WTC11 (cell line): ENCODE measurements at regions not wholly inside any gene's neighbourhood (a gene's known extent, or its start where the extent isn't known, plus 50 kb on each side); places are given as distances from the start of the nearest gene placed in this dataset.

ENCODE experiments used
- ATAC-seq: fragments of 200-7000 bp; cut with Tn5 transposase; 2 replicates; pipeline ENCODE4 v1.10.0; 2021; ENCODE audit warnings: mild to moderate bottlenecking, moderate library complexity
- CTCF ChIA-PET: fragments of 300-600 bp; sonication (Branson Sonifier 250); formaldehyde crosslinking; loops from one replicate; lab custom pipeline; 2021; ENCODE audit warnings: antibody characterized with exemption; lab: Charles Lee
- POLR2A ChIA-PET: fragments of 350-600 bp; sonication (Branson Sonifier 250); formaldehyde crosslinking; loops from one replicate; lab custom pipeline; 2021; ENCODE audit warnings: antibody characterized with exemption; lab: Charles Lee
- DNase-seq: peaks from one replicate; pipeline ENCODE4 v3.0.0; 2021; ENCODE audit warnings: low spot score
- H3K27ac Mint-ChIP-seq: 2 replicates; pipeline ENCODE4 v1.8.0; 2021; ENCODE audit warnings: mixed read lengths
- H3K27me3 Mint-ChIP-seq: 2 replicates; pipeline ENCODE4 v1.8.0; 2021; ENCODE audit warnings: low read depth, mild to moderate bottlenecking, moderate library complexity, mixed read lengths
- H3K36me3 Mint-ChIP-seq: 2 replicates; pipeline ENCODE4 v1.8.0; 2021; ENCODE audit warnings: mixed read lengths
- H3K4me1 Mint-ChIP-seq: 2 replicates; pipeline ENCODE4 v1.8.0; 2022; ENCODE audit warnings: mixed read lengths
- H3K4me3 Mint-ChIP-seq: 2 replicates; pipeline ENCODE4 v1.8.0; 2021; ENCODE audit warnings: mild to moderate bottlenecking, moderate library complexity, mixed read lengths
- H3K9me3 Mint-ChIP-seq: 2 replicates; pipeline ENCODE4 v1.8.0; 2021; ENCODE audit warnings: mixed read lengths
- CBFB ChIP-seq: sonication (generic); formaldehyde crosslinking; IDR thresholded peaks from 2 replicates; pipeline ENCODE4 v1.8.1; 2022; ENCODE audit warnings: mild to moderate bottlenecking, low read depth, missing genetic modification reagents
- ELF4 ChIP-seq: sonication (generic); formaldehyde crosslinking; IDR thresholded peaks from 2 replicates; pipeline ENCODE4 v1.8.1; 2022; ENCODE audit warnings: low read depth, mild to moderate bottlenecking, moderate library complexity, missing genetic modification reagents
- ETV6 ChIP-seq: sonication (generic); formaldehyde crosslinking; IDR thresholded peaks from 2 replicates; pipeline ENCODE4 v1.8.1; 2022; ENCODE audit warnings: mild to moderate bottlenecking, missing genetic modification reagents
- FOXJ3 ChIP-seq: sonication (generic); formaldehyde crosslinking; IDR thresholded peaks from 2 replicates; pipeline ENCODE4 v1.9.0; 2021; ENCODE audit warnings: missing genetic modification reagents, mild to moderate bottlenecking, borderline replicate concordance
- HMGA2 ChIP-seq: fragments of 250-450 bp; sonication (Bioruptor Pico); IDR thresholded peaks from 2 replicates; pipeline ENCODE4 v1.4.0; 2021; ENCODE audit warnings: mild to moderate bottlenecking, moderate library complexity
- JUN ChIP-seq: sonication (generic); formaldehyde crosslinking; IDR thresholded peaks from 2 replicates; pipeline ENCODE4 v1.8.0; 2023; ENCODE audit warnings: mild to moderate bottlenecking, missing genetic modification reagents
- MYBL2 ChIP-seq: sonication (generic); formaldehyde crosslinking; IDR thresholded peaks from 2 replicates; pipeline ENCODE4 v1.8.1; 2023; ENCODE audit warnings: mild to moderate bottlenecking, moderate library complexity, missing genetic modification reagents
- NFATC4 ChIP-seq: fragments of 250-450 bp; sonication (Bioruptor Pico); IDR thresholded peaks from 2 replicates; pipeline ENCODE4 v1.9.0; 2021; ENCODE audit warnings: mild to moderate bottlenecking
- NR3C1 ChIP-seq: sonication (generic); formaldehyde crosslinking; conservative IDR thresholded peaks from 2 replicates; pipeline ENCODE4 v1.8.1; 2023; ENCODE audit warnings: low read depth, mild to moderate bottlenecking, missing genetic modification reagents
- RORB ChIP-seq: fragments of 250-450 bp; sonication (Bioruptor Pico); IDR thresholded peaks from 2 replicates; pipeline ENCODE4 v1.9.0; 2021; ENCODE audit warnings: mild to moderate bottlenecking
- SP1 ChIP-seq: sonication (generic); formaldehyde crosslinking; conservative IDR thresholded peaks from 2 replicates; pipeline ENCODE4 v1.8.1; 2022; ENCODE audit warnings: missing genetic modification reagents
- TP53 ChIP-seq: sonication (generic); formaldehyde crosslinking; IDR thresholded peaks from 2 replicates; pipeline ENCODE4 v1.8.1; 2023; ENCODE audit warnings: mild to moderate bottlenecking, missing genetic modification reagents
- ZNF263 ChIP-seq: sonication (generic); formaldehyde crosslinking; IDR thresholded peaks from 2 replicates; pipeline ENCODE4 v1.8.1; 2022; ENCODE audit warnings: low read depth, mild to moderate bottlenecking, moderate library complexity, missing genetic modification reagents
- ZNF317 ChIP-seq: sonication (generic); formaldehyde crosslinking; IDR thresholded peaks from 2 replicates; pipeline ENCODE4 v1.8.1; 2023; ENCODE audit warnings: low read depth, mild to moderate bottlenecking, moderate library complexity, missing genetic modification reagents, borderline replicate concordance
- ZNF416 ChIP-seq: fragments of 250-450 bp; sonication (Bioruptor Pico); IDR thresholded peaks from 2 replicates; pipeline ENCODE4 v1.9.0; 2021; ENCODE audit warnings: mild to moderate bottlenecking, inconsistent platforms
- ZNF512 ChIP-seq: sonication (generic); formaldehyde crosslinking; IDR thresholded peaks from 2 replicates; pipeline ENCODE4 v1.8.1; 2022; ENCODE audit warnings: missing genetic modification reagents, borderline replicate concordance
- TF ChIP-seq, protein P1 (sequence below): sonication (generic); formaldehyde crosslinking; IDR thresholded peaks from 2 replicates; pipeline ENCODE4 v1.8.0; 2022; ENCODE audit warnings: mild to moderate bottlenecking, missing genetic modification reagents
- TF ChIP-seq, protein P2 (sequence below): sonication (generic); formaldehyde crosslinking; IDR thresholded peaks from 2 replicates; pipeline ENCODE4 v1.8.0; 2023; ENCODE audit warnings: mild to moderate bottlenecking, missing genetic modification reagents
- TF ChIP-seq, protein P3 (sequence below): sonication (generic); formaldehyde crosslinking; IDR thresholded peaks from 2 replicates; pipeline ENCODE4 v1.8.1; 2023; ENCODE audit warnings: mild to moderate bottlenecking, missing genetic modification reagents
- TF ChIP-seq, protein P4 (sequence below): sonication (generic); formaldehyde crosslinking; IDR thresholded peaks from 2 replicates; pipeline ENCODE4 v1.8.1; 2022; ENCODE audit warnings: low read depth, mild to moderate bottlenecking, moderate library complexity, missing genetic modification reagents, borderline replicate concordance
- TF ChIP-seq, protein P5 (sequence below): sonication (generic); formaldehyde crosslinking; IDR thresholded peaks from 2 replicates; pipeline ENCODE4 v1.8.0; 2022; ENCODE audit warnings: mild to moderate bottlenecking, missing genetic modification reagents
- TF ChIP-seq, protein P6 (sequence below): fragments of 250-450 bp; sonication (Bioruptor Pico); conservative IDR thresholded peaks from 2 replicates; pipeline ENCODE4 v1.9.0; 2021; ENCODE audit warnings: mild to moderate bottlenecking
- TF ChIP-seq, protein P7 (sequence below): sonication (generic); formaldehyde crosslinking; IDR thresholded peaks from 2 replicates; pipeline ENCODE4 v1.8.1; 2022; ENCODE audit warnings: mild to moderate bottlenecking, moderate library complexity, missing genetic modification reagents

- TF ChIP-seq ZNF263: no peak
- TF ChIP-seq, protein P1, sequence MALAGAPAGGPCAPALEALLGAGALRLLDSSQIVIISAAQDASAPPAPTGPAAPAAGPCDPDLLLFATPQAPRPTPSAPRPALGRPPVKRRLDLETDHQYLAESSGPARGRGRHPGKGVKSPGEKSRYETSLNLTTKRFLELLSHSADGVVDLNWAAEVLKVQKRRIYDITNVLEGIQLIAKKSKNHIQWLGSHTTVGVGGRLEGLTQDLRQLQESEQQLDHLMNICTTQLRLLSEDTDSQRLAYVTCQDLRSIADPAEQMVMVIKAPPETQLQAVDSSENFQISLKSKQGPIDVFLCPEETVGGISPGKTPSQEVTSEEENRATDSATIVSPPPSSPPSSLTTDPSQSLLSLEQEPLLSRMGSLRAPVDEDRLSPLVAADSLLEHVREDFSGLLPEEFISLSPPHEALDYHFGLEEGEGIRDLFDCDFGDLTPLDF (CRISPR knock-in tag): no peak
- TF ChIP-seq MYBL2: no peak
Measured at GRCh38 chr3:111480091-111480490, 61.9 kb upstream of the CD96 start (continued).

GRCh38 chr3:111481551-111481950 lies 60.4 kb upstream of the CD96 start:
- ChIA-PET POLR2A (no interaction called here), CTCF (no interaction called here)
- no peaks in the 10 kb centered on the region for H3K27me3 Mint-ChIP-seq
- no peak overlapping the region for H3K4me3 Mint-ChIP-seq
- H3K9me3 Mint-ChIP-seq: peaks cover 18% of the 10 kb centered on the region; the same call in 1 of the 2 replicates
- peaks cover under 1% of the 10 kb centered on the region for H3K36me3 Mint-ChIP-seq
- peaks cover 10% of the 10 kb centered on the region for H3K4me1 Mint-ChIP-seq
- H3K27ac Mint-ChIP-seq: no peak overlapping the region
- DNase-seq: no peak
- ATAC-seq: no peak
- TF ChIP-seq HMGA2 (CRISPR knock-in tag) (no peak), NR3C1 (no peak), SP1 (CRISPR knock-in tag) (no peak), NFATC4 (no peak), ZNF512 (no peak), CBFB (CRISPR knock-in tag) (no peak), JUN (CRISPR knock-in tag) (no peak), ETV6 (no peak), RORB (CRISPR knock-in tag) (no peak)
- TF ChIP-seq, protein P2, sequence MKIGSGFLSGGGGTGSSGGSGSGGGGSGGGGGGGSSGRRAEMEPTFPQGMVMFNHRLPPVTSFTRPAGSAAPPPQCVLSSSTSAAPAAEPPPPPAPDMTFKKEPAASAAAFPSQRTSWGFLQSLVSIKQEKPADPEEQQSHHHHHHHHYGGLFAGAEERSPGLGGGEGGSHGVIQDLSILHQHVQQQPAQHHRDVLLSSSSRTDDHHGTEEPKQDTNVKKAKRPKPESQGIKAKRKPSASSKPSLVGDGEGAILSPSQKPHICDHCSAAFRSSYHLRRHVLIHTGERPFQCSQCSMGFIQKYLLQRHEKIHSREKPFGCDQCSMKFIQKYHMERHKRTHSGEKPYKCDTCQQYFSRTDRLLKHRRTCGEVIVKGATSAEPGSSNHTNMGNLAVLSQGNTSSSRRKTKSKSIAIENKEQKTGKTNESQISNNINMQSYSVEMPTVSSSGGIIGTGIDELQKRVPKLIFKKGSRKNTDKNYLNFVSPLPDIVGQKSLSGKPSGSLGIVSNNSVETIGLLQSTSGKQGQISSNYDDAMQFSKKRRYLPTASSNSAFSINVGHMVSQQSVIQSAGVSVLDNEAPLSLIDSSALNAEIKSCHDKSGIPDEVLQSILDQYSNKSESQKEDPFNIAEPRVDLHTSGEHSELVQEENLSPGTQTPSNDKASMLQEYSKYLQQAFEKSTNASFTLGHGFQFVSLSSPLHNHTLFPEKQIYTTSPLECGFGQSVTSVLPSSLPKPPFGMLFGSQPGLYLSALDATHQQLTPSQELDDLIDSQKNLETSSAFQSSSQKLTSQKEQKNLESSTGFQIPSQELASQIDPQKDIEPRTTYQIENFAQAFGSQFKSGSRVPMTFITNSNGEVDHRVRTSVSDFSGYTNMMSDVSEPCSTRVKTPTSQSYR (CRISPR knock-in tag): no peak

- Mint-ChIP-seq H3K4me3 (no peak overlapping the region), H3K9me3 (peaks cover 21% of the 10 kb centered on the region), H3K4me1 (no peaks in the 10 kb centered on the region; the same call in 1 of the 2 replicates), H3K27me3 (no peaks in the 10 kb centered on the region), H3K27ac (no peak overlapping the region), H3K36me3 (peaks cover 4% of the 10 kb centered on the region)
- ATAC-seq (no peak), DNase-seq (no peak)
- ChIA-PET POLR2A (no interaction called here), CTCF (no interaction called here)
- TF ChIP-seq, protein P3, sequence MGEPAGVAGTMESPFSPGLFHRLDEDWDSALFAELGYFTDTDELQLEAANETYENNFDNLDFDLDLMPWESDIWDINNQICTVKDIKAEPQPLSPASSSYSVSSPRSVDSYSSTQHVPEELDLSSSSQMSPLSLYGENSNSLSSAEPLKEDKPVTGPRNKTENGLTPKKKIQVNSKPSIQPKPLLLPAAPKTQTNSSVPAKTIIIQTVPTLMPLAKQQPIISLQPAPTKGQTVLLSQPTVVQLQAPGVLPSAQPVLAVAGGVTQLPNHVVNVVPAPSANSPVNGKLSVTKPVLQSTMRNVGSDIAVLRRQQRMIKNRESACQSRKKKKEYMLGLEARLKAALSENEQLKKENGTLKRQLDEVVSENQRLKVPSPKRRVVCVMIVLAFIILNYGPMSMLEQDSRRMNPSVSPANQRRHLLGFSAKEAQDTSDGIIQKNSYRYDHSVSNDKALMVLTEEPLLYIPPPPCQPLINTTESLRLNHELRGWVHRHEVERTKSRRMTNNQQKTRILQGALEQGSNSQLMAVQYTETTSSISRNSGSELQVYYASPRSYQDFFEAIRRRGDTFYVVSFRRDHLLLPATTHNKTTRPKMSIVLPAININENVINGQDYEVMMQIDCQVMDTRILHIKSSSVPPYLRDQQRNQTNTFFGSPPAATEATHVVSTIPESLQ: no peak
- TF ChIP-seq ELF4 (CRISPR knock-in tag) (no peak), RORB (CRISPR knock-in tag) (no peak), TP53 (CRISPR knock-in tag) (no peak), ZNF416 (CRISPR knock-in tag) (no peak), NR3C1 (no peak), ZNF317 (CRISPR knock-in tag) (no peak), MYBL2 (no peak), FOXJ3 (no peak)
- TF ChIP-seq, protein P4, sequence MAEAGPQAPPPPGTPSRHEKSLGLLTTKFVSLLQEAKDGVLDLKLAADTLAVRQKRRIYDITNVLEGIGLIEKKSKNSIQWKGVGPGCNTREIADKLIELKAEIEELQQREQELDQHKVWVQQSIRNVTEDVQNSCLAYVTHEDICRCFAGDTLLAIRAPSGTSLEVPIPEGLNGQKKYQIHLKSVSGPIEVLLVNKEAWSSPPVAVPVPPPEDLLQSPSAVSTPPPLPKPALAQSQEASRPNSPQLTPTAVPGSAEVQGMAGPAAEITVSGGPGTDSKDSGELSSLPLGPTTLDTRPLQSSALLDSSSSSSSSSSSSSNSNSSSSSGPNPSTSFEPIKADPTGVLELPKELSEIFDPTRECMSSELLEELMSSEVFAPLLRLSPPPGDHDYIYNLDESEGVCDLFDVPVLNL (CRISPR knock-in tag): no peak
- TF ChIP-seq, protein P5, sequence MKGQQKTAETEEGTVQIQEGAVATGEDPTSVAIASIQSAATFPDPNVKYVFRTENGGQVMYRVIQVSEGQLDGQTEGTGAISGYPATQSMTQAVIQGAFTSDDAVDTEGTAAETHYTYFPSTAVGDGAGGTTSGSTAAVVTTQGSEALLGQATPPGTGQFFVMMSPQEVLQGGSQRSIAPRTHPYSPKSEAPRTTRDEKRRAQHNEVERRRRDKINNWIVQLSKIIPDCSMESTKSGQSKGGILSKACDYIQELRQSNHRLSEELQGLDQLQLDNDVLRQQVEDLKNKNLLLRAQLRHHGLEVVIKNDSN (CRISPR knock-in tag): no peak
- TF ChIP-seq, protein P6, sequence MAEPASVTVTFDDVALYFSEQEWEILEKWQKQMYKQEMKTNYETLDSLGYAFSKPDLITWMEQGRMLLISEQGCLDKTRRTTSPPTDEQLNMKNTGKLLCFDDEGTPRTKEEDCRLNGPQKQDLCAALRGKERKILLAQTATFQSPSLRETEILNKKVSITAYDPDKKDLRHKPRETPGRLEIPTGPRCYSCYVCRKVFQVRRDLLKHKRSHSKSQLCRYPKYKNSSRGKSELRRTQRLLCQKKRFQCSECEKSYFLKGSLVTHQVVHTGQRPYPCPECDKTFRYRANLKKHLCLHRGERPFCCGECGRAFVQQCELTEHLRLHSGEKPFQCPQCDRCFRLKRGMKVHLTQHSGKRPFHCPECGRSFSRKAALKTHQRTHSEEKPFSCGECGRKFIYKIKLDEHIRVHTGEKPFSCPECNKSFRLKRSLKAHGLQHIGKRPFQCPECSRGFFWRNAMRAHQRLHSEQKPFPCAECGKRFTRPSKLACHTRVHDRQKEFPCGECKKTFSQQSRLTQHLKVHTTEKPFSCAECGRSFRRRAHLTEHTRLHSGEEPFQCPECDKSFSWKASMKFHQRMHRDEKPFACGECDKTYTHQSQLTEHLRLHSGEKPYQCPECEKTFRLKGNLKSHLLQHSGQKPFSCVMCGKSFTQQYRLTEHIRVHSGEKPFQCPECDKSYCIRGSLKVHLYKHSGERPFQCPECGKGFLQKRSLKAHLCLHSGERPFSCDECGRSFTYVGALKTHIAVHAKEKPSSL (CRISPR knock-in tag): no peak
- TF ChIP-seq, protein P7, sequence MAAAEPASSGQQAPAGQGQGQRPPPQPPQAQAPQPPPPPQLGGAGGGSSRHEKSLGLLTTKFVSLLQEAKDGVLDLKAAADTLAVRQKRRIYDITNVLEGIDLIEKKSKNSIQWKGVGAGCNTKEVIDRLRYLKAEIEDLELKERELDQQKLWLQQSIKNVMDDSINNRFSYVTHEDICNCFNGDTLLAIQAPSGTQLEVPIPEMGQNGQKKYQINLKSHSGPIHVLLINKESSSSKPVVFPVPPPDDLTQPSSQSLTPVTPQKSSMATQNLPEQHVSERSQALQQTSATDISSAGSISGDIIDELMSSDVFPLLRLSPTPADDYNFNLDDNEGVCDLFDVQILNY: no peak
Measured at GRCh38 chr3:111482574-111482973, 59.4 kb upstream of the CD96 start.
